ENCODE measurements at regions not wholly inside any gene's neighbourhood (a gene's known extent, or its start where the extent isn't known, plus 50 kb on each side); places are given as distances from the start of the nearest gene placed in this dataset.
A peak's percentile ranks its signal among the peaks of the same experiment; 100 is the strongest.
"Not testable (repeated sequence)": the region's sequence is repeated elsewhere in the genome, so short reads cannot be mapped to it uniquely, and the experiment has no call there.

- DNase-seq (ENCODE audit: low read depth in 2 of 2) = peak; percentile 64 to 66
Measured at GRCh38 chrX:121641560-121641959, 594.1 kb downstream of the GLUD2 start.

GRCh38 chrX:121642415-121642814, 595.0 kb downstream of the GLUD2 start:
- DNase-seq (ENCODE audit: low read depth in 2 of 2) = peak; percentile 37 to 45

- no peak for DNase-seq (ENCODE audit: low read depth in 2 of 2)
Measured at GRCh38 chrX:121649417-121649816, 602.0 kb downstream of the GLUD2 start.

- no peak for DNase-seq (ENCODE audit: low read depth in 2 of 2)
Measured at GRCh38 chrX:121655276-121655675, 607.9 kb downstream of the GLUD2 start.

GRCh38 chrX:121666171-121666570, 618.8 kb downstream of the GLUD2 start:
- DNase-seq (ENCODE audit: low read depth in 2 of 2) = no peak

- no peak for DNase-seq (ENCODE audit: low read depth in 2 of 2)
Measured at GRCh38 chrX:121671649-121672048, 624.2 kb downstream of the GLUD2 start.

GRCh38 chrX:121709236-121709635, 661.8 kb downstream of the GLUD2 start:
- DNase-seq (ENCODE audit: low read depth in 2 of 2) = not testable (repeated sequence)

GRCh38 chrX:121733514-121733913, 686.1 kb downstream of the GLUD2 start:
- peak in 1 of 2 experiments; percentile 6 for DNase-seq (ENCODE audit: low read depth in 2 of 2)

GRCh38 chrX:121746105-121746504, 698.7 kb downstream of the GLUD2 start:
- no peak for DNase-seq (ENCODE audit: low read depth in 2 of 2)

GRCh38 chrX:121753602-121754001, 706.2 kb downstream of the GLUD2 start:
- DNase-seq (ENCODE audit: low read depth in 2 of 2) = not testable (repeated sequence)

GRCh38 chrX:121754301-121754700, 706.9 kb downstream of the GLUD2 start:
- no peak for DNase-seq (ENCODE audit: low read depth in 2 of 2)

GRCh38 chrX:121755541-121755940, 708.1 kb downstream of the GLUD2 start:
- no peak for DNase-seq (ENCODE audit: low read depth in 2 of 2)

- DNase-seq (ENCODE audit: low read depth in 2 of 2) = no peak
Measured at GRCh38 chrX:121761845-121762244, 714.4 kb downstream of the GLUD2 start.

GRCh38 chrX:121763671-121764070, 716.3 kb downstream of the GLUD2 start:
- DNase-seq (ENCODE audit: low read depth in 2 of 2) = no peak

- not testable (repeated sequence) for DNase-seq (ENCODE audit: low read depth in 2 of 2)
Measured at GRCh38 chrX:121768210-121768609, 720.8 kb downstream of the GLUD2 start.

GRCh38 chrX:121781991-121782390, 734.6 kb downstream of the GLUD2 start:
- no peak for DNase-seq (ENCODE audit: low read depth in 2 of 2)

GRCh38 chrX:121782544-121782943, 735.1 kb downstream of the GLUD2 start:
- DNase-seq (ENCODE audit: low read depth in 2 of 2) = no peak

- DNase-seq (ENCODE audit: low read depth in 2 of 2) = no peak
Measured at GRCh38 chrX:121782976-121783375, 735.6 kb downstream of the GLUD2 start.

GRCh38 chrX:121802881-121803412, 755.5 kb downstream of the GLUD2 start:
- DNase-seq (ENCODE audit: low read depth in 2 of 2) = no peak

GRCh38 chrX:121823406-121823805, 776.0 kb downstream of the GLUD2 start:
- no peak for DNase-seq (ENCODE audit: low read depth in 2 of 2)

- DNase-seq (ENCODE audit: low read depth in 2 of 2) = peak in 1 of 2 experiments; percentile 1
Measured at GRCh38 chrX:121831601-121832000, 784.2 kb downstream of the GLUD2 start.

GRCh38 chrX:121832446-121832845, 785.0 kb downstream of the GLUD2 start:
- DNase-seq (ENCODE audit: low read depth in 2 of 2) = peak; percentile 10 to 11

- no peak for DNase-seq (ENCODE audit: low read depth in 2 of 2)
Measured at GRCh38 chrX:121836000-121836399, 788.6 kb downstream of the GLUD2 start.

GRCh38 chrX:121851033-121851432, 803.6 kb downstream of the GLUD2 start:
- peak in 1 of 2 experiments; percentile 29 for DNase-seq (ENCODE audit: low read depth in 2 of 2)
